ENCODE measurements at regions not wholly inside any gene's neighbourhood (a gene's known extent, or its start where the extent isn't known, plus 50 kb on each side); places are given as distances from the start of the nearest gene placed in this dataset.

DNA sequence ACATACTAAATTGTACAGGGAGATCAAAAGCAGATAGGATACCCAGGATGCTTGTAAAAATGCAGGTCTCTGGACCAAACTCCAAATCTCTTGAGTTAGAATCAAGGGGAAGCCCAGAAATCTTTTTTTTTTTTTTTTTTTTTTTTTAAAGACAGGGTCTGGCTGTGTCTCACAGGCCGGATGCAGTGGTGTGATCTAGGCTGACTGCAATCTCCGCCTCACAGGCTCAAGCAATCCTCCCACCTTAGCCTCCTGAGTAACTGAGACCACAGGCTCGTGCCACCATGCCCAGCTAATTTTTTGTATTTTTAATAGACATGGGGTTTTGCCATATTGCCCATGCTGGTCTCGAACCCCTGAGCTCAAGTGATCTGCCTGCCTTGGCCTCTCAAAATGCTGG is 373.5 kb downstream of the SHQ1 start:
- Histone ChIP-seq H3K9me3 (no peaks in the 10 kb centered on the region), H3K4me2 (no peak overlapping the region), H3K27ac (no peak overlapping the region), H3K4me1 (no peaks in the 10 kb centered on the region), H3K4me3 (no peak overlapping the region)
- no peak for TF ChIP-seq BHLHE40 (IDR thresholded peaks at IDR 0.05; ENCODE audit: low read depth, low read length)
- no peak for TF ChIP-seq REST (IDR thresholded peaks at IDR 0.05)
- TF ChIP-seq FOSB (CRISPR knock-in tag; IDR thresholded peaks at IDR 0.05) = no peak
- ChIA-PET POLR2A (no interaction called here), CTCF (no interaction called here)
- 65% methylated on average over 4 of the region's 4 CpGs for WGBS (ENCODE audit: missing lambda C conversion rate)
- no peak for FAIRE-seq
- DNase-seq (ENCODE audit: low read depth in 1 of 2, low spot score in 1 of 2) = no peak
- no peak for ATAC-seq

- ChIA-PET POLR2A (no interaction called here), CTCF (interaction anchor here (1.0 kb wide), 1 partner anchor 18 kb away, joined by 4 read pairs; no protein-coding TSS in a partner anchor)
- H3K27ac ChIP-seq = no peak overlapping the region
- WGBS (ENCODE audit: missing lambda C conversion rate) = 57% methylated on average over 5 of the region's 5 CpGs
- H3K4me3 ChIP-seq = no peak overlapping the region
- FAIRE-seq = no peak
- no peaks in the 10 kb centered on the region for H3K9me3 ChIP-seq
- DNase-seq (ENCODE audit: low read depth in 1 of 2, low spot score in 1 of 2) = no peak
- no peak for TF ChIP-seq USF2 (IDR thresholded peaks at IDR 0.05)
- no peak for TF ChIP-seq NFE2L2 (conservative IDR thresholded peaks at IDR 0.05; ENCODE audit: low read length)
- TF ChIP-seq CBX2 (IDR thresholded peaks at IDR 0.05; ENCODE audit: borderline replicate concordance, low read depth) = no peak
- H3K4me1 ChIP-seq = no peaks in the 10 kb centered on the region
- no peak for ATAC-seq
- H3K4me2 ChIP-seq = no peak overlapping the region
Observed at GRCh38 chr3:72473156-72473555, 375.1 kb downstream of the SHQ1 start.

DNA sequence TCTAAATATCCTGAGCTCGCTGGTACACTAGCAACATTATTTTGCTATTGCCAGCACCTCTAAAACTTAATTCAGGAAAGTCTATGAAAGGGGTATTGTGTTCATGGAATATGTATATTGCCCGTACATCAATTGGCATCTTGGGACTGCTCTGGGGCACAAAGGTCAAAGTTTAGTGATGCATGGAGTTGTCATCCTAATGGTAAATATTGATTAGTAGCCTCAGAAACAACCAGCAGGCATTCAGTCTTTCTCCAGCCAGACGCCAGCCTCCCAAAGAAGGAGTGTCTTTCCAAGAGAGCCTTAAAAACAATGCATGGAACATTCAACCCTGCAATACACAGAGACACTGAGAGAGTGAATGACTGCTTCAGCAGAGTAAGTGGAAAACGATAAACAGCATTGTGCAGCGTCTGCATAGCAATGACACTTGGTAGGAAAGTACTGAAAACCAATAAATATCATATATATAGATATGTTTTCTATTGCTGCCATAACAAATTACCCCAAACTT is 377.3 kb downstream of the SHQ1 start:
- no peak overlapping the region for H3K4me2 ChIP-seq
- no peak for TF ChIP-seq KDM5A (IDR thresholded peaks at IDR 0.05)
- TF ChIP-seq RNF2 (IDR thresholded peaks at IDR 0.05; ENCODE audit: borderline replicate concordance, low read depth) = no peak
- TF ChIP-seq CHD4 (IDR thresholded peaks at IDR 0.05; ENCODE audit: borderline replicate concordance) = no peak
- TF ChIP-seq RCOR1 (IDR thresholded peaks at IDR 0.05; ENCODE audit: low read depth, low read length) = no peak
- no peak for TF ChIP-seq PHF8 (IDR thresholded peaks at IDR 0.05; ENCODE audit: borderline replicate concordance, low read depth)
- no peak for TF ChIP-seq MAFK (IDR thresholded peaks at IDR 0.05; ENCODE audit: partially characterized antibody)
- ATAC-seq = no peak
- ChIA-PET POLR2A (no interaction called here), CTCF (interaction anchor here (0.8 to 1.9 kb wide), 4 partner anchors 11 to 189 kb away, joined by 3 to 5 read pairs (median 4); no protein-coding TSS in a partner anchor)
- 58% methylated on average over 5 of the region's 5 CpGs for WGBS (ENCODE audit: missing lambda C conversion rate)
- H3K9me3 ChIP-seq = no peaks in the 10 kb centered on the region
- H3K4me1 ChIP-seq = no peaks in the 10 kb centered on the region
- FAIRE-seq = no peak
- no peak overlapping the region for H3K27ac ChIP-seq
- DNase-seq (ENCODE audit: low read depth in 1 of 2, low spot score in 1 of 2) = no peak
- no peak overlapping the region for H3K4me3 ChIP-seq

DNA sequence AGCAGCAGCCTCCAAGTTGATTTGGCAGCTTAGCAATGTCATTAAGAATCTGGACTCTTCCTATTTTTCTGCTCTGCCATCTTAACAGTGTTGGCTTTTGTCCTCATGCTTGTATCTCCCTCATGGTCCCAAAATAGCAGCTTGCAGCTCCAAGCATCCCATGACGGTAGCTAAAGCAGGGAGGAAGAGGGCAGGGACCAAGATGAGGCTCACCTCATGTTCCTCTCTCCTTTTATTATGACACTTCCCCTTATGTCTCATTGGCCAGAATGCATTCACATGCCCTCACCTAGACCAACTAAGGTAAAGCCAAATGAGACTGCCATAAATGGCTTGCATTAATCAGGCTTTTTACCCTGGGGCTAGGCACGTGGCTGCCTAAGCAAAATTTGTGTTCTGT is 382.4 kb downstream of the SHQ1 start:
- DNase-seq (ENCODE audit: low read depth in 1 of 2, low spot score in 1 of 2) (no peak), FAIRE-seq (no peak), ATAC-seq (no peak)
- CTCF ChIA-PET = interaction anchor here (1.1 kb wide), 1 partner anchor 591 kb away, joined by 4 read pairs; no protein-coding TSS in a partner anchor
- no peak overlapping the region for H3K4me3 ChIP-seq
- H3K27ac ChIP-seq = no peak overlapping the region
- H3K4me1 ChIP-seq = no peaks in the 10 kb centered on the region
- no peaks in the 10 kb centered on the region for H3K9me3 ChIP-seq
- H3K4me2 ChIP-seq = no peak overlapping the region
- TF ChIP-seq RFX5 (IDR thresholded peaks at IDR 0.05) (no peak), HDAC2 (IDR thresholded peaks at IDR 0.05) (no peak), POLR2A (IDR thresholded peaks at IDR 0.05; ENCODE audit: low read length) (no peak), JUN (IDR thresholded peaks at IDR 0.05) (no peak), JUNB (IDR thresholded peaks at IDR 0.05) (no peak), KDM5A (IDR thresholded peaks at IDR 0.05) (no peak), MAFK (IDR thresholded peaks at IDR 0.05; ENCODE audit: partially characterized antibody) (no peak), FOXS1 (CRISPR knock-in tag; IDR thresholded peaks at IDR 0.05) (no peak)
- TF ChIP-seq, protein P1, sequence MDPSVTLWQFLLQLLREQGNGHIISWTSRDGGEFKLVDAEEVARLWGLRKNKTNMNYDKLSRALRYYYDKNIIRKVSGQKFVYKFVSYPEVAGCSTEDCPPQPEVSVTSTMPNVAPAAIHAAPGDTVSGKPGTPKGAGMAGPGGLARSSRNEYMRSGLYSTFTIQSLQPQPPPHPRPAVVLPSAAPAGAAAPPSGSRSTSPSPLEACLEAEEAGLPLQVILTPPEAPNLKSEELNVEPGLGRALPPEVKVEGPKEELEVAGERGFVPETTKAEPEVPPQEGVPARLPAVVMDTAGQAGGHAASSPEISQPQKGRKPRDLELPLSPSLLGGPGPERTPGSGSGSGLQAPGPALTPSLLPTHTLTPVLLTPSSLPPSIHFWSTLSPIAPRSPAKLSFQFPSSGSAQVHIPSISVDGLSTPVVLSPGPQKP (IDR thresholded peaks at IDR 0.05; ENCODE audit: low read depth, low read length) = no peak
- 12% methylated on average over 2 of the region's 2 CpGs for WGBS (ENCODE audit: missing lambda C conversion rate)
- POLR2A ChIA-PET = interaction anchor here (0.7 to 1.5 kb wide), 2 partner anchors 19 to 225 kb away, joined by 3 to 5 read pairs; partner anchors contain the start of gene RYBP
